HL-60/S4 treated with phorbol 12-myristate 13-acetate at 8.2 ng/mL for 4 days and 3 days (cell line): ENCODE measurements at regions not wholly inside any gene's neighbourhood (a gene's known extent, or its start where the extent isn't known, plus 50 kb on each side); places are given as distances from the start of the nearest gene placed in this dataset.
"Not testable (repeated sequence)": the region's sequence is repeated elsewhere in the genome, so short reads cannot be mapped to it uniquely, and the experiment has no call there.

Experiments used
- in situ Hi-C: fragments of 300-500 bp; cut with MboI; formaldehyde crosslinking; loops from 2 replicates; pipeline ENCODE4 v1.15.0; 2022; ENCODE audit warnings: low sequenced_read_pairs

- in situ Hi-C loops = no loop called here
These were observed 97.2 kb downstream of the KDR start for GRCh38 chr4:55028196-55028595.

GRCh38 chr4:55027596-55027995 is 97.8 kb downstream of the KDR start:
- in situ Hi-C loops = no loop called here

GRCh38 chr4:55025456-55025855 is 99.9 kb downstream of the KDR start:
- in situ Hi-C loops = not testable (repeated sequence)

- in situ Hi-C loops = no loop called here
These were observed 102.4 kb downstream of the KDR start for GRCh38 chr4:55023030-55023429.

- in situ Hi-C loops = no loop called here
These were observed 104.2 kb downstream of the KDR start for GRCh38 chr4:55021214-55021613.

GRCh38 chr4:55020131-55020530 is 105.3 kb downstream of the KDR start:
- in situ Hi-C loops = no loop called here

- in situ Hi-C loops = no loop called here
These were observed 106.4 kb downstream of the KDR start for GRCh38 chr4:55018978-55019377.

- in situ Hi-C loops = no loop called here
These were observed 106.9 kb downstream of the KDR start for GRCh38 chr4:55018521-55018920.

- in situ Hi-C loops = no loop called here
These were observed 108.0 kb downstream of the KDR start for GRCh38 chr4:55017406-55017805.

GRCh38 chr4:55016131-55016530 is 109.3 kb downstream of the KDR start:
- in situ Hi-C loops = no loop called here

GRCh38 chr4:55014876-55015275 is 110.5 kb downstream of the KDR start:
- in situ Hi-C loops = no loop called here

GRCh38 chr4:55013431-55013955 is 111.9 kb downstream of the KDR start:
- in situ Hi-C loops = no loop called here

- in situ Hi-C loops = no loop called here
These were observed 112.8 kb downstream of the KDR start for GRCh38 chr4:55012363-55013230.

- in situ Hi-C loops = no loop called here
These were observed 113.6 kb downstream of the KDR start for GRCh38 chr4:55011761-55012160.

GRCh38 chr4:55010550-55010949 is 114.8 kb downstream of the KDR start:
- in situ Hi-C loops = no loop called here

- in situ Hi-C loops = no loop called here
These were observed 117.0 kb downstream of the KDR start for GRCh38 chr4:55008166-55009056.

- in situ Hi-C loops = no loop called here
These were observed 119.5 kb downstream of the KDR start for GRCh38 chr4:55005910-55006309.

GRCh38 chr4:55004831-55005230 is 120.6 kb downstream of the KDR start:
- in situ Hi-C loops = no loop called here

- in situ Hi-C loops = no loop called here
These were observed 123.0 kb downstream of the KDR start for GRCh38 chr4:55002431-55002830.

GRCh38 chr4:55001538-55001937 is 123.9 kb downstream of the KDR start:
- in situ Hi-C loops = no loop called here

- in situ Hi-C loops = no loop called here
These were observed 126.4 kb downstream of the KDR start for GRCh38 chr4:54999003-54999402.
